CD4-positive, alpha-beta T cell (primary cell): ENCODE measurements at regions not wholly inside any gene's neighbourhood (a gene's known extent, or its start where the extent isn't known, plus 50 kb on each side); places are given as distances from the start of the nearest gene placed in this dataset.

Experiments used
- ATAC-seq: fragments of 200-7000 bp; cut with Tn5 transposase; one replicate; pipeline ENCODE4 v1.10.0; 2022; ENCODE audit warnings: mild to moderate bottlenecking; ENCODE audit not compliant: poor library complexity
- CTCF ChIA-PET: fragments of 350-600 bp; sonication (Branson Sonifier 250); formaldehyde crosslinking; loops from one replicate; lab custom pipeline; 2021; ENCODE audit warnings: antibody characterized with exemption, inconsistent platforms; lab: Charles Lee
- POLR2A ChIA-PET: fragments of 350-600 bp; sonication (Branson Sonifier 250); formaldehyde crosslinking; loops from one replicate; lab custom pipeline; 2021; ENCODE audit warnings: antibody characterized with exemption, inconsistent platforms; lab: Charles Lee
- DNase-seq, 14 experiments: peaks; one replicate each; pipeline ENCODE4 v3.0.0-alpha.2; 2013 to 2020; ENCODE audit warnings: mixed read lengths in 2 of 14
- H3K27ac ChIP-seq, 2 donors: one replicate each; pipeline versions ENCODE4 v1.5.1 to v1.7.0; 2013; ENCODE audit warnings: low read length in 2 of 2, low read depth in 1 of 2, mild to moderate bottlenecking in 1 of 2
- H3K27me3 ChIP-seq, 2 experiments: 1 replicate in 1 of 2; 2 replicates in 1 of 2; pipeline versions ENCODE4 v1.6.1 to v1.7.0; 2013; ENCODE audit warnings: low read length in 2 of 2, control low read depth in 1 of 2, mild to moderate bottlenecking in 1 of 2, moderate library complexity in 1 of 2; ENCODE audit not compliant: insufficient read depth in 2 of 2, control insufficient read depth in 1 of 2
- H3K36me3 ChIP-seq: one replicate; pipeline ENCODE4 v1.6.1; 2013; ENCODE audit warnings: low read length, control low read depth; ENCODE audit not compliant: insufficient read depth
- H3K4me1 ChIP-seq: one replicate; pipeline ENCODE4 v1.6.1; 2013; ENCODE audit warnings: low read length, control low read depth; ENCODE audit not compliant: insufficient read depth
- H3K4me3 ChIP-seq: one replicate; pipeline ENCODE4 v1.5.1; 2013; ENCODE audit warnings: mild to moderate bottlenecking, low read length, moderate library complexity
- H3K9me3 ChIP-seq, 2 experiments: 1 replicate in 1 of 2; 2 replicates in 1 of 2; pipeline versions ENCODE4 v1.6.1 to v1.7.0; 2013; ENCODE audit warnings: low read length in 2 of 2, mild to moderate bottlenecking in 2 of 2, control low read depth in 1 of 2, moderate library complexity in 1 of 2; ENCODE audit not compliant: control insufficient read depth in 1 of 2, insufficient read depth in 1 of 2
- H3K27ac Mint-ChIP-seq: one replicate; pipeline ENCODE4 v1.8.0; 2020; ENCODE audit warnings: mixed read lengths
- H3K27me3 Mint-ChIP-seq: one replicate; pipeline ENCODE4 v1.8.0; 2021; ENCODE audit warnings: mixed read lengths
- H3K36me3 Mint-ChIP-seq: one replicate; pipeline ENCODE4 v1.8.0; 2021; ENCODE audit warnings: low read depth, mixed read lengths
- H3K4me1 Mint-ChIP-seq: one replicate; pipeline ENCODE4 v1.8.0; 2021; ENCODE audit warnings: low read depth, mixed read lengths
- H3K4me3 Mint-ChIP-seq: one replicate; pipeline ENCODE4 v1.8.0; 2020; ENCODE audit warnings: mild to moderate bottlenecking, mixed read lengths
- H3K9me3 Mint-ChIP-seq: one replicate; pipeline ENCODE4 v1.8.0; 2020; ENCODE audit warnings: mixed read lengths
- intact Hi-C, 2 experiments: fragments of 100-400 bp; cut with DNase I in 1 of 2; cut with micrococcal nuclease in 1 of 2; formaldehyde crosslinking; loops; one replicate each; pipeline versions ENCODE4 v1.15.1 to v1.9.0; 2023 to 2025; cut with DNase I, micrococcal nuclease
- TF ChIP-seq, protein P1 (sequence below): fragments of 200-600 bp; IDR thresholded peaks from one replicate; pipeline ENCODE4 v1.8.0; 2022; ENCODE audit warnings: antibody characterized with exemption, mild to moderate bottlenecking

DNA sequence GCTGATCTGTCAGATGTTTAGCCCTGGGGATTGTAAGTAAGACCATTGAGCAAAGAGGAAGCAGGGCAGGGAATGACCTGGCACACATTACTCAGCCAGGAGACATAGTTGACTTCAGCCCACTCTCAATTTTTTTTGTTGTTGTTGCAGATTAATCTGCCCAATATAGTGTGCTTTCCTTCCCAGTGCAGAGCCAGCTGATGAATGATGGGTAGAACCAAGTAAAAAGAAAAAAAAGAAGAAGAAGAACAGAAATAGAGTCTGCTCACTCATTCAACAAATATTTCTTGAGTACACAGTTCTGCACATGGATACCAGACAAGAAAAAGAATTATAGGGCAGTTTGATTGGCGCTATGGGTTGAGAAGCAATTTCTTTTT, 292.7 kb downstream of the ETS1 start:
- H3K4me3 ChIP-seq: no peak overlapping the region
- peaks cover 0 to 4% of the 10 kb centered on the region in 2 experiments for H3K9me3 ChIP-seq
- H3K27me3 Mint-ChIP-seq: no peaks in the 10 kb centered on the region
- no peak overlapping the region for H3K4me3 Mint-ChIP-seq
- H3K36me3 Mint-ChIP-seq: peaks cover 25% of the 10 kb centered on the region
- H3K36me3 ChIP-seq: no peaks in the 10 kb centered on the region
- CTCF ChIA-PET: interaction anchor here (0.7 kb wide), 1 partner anchor 186 kb away, joined by 3 read pairs; no protein-coding TSS in a partner anchor
- no peak for DNase-seq
- no peaks in the 10 kb centered on the region for H3K27me3 ChIP-seq
- ATAC-seq: no peak
- peaks cover 98% of the 10 kb centered on the region for H3K4me1 Mint-ChIP-seq
- H3K27ac ChIP-seq: no peak overlapping the region
- intact Hi-C loops: loop anchor here (5.0 kb wide), 4 partner anchors 33 to 463 kb away; no protein-coding TSS in a partner anchor
- peaks cover 4% of the 10 kb centered on the region for H3K9me3 Mint-ChIP-seq
- H3K4me1 ChIP-seq: peaks cover 93% of the 10 kb centered on the region
- POLR2A ChIA-PET: interaction anchor here (1.1 to 11.8 kb wide), 5 partner anchors 10 to 212 kb away, joined by 3 to 129 read pairs (median 5); no protein-coding TSS in a partner anchor
- TF ChIP-seq, protein P1, sequence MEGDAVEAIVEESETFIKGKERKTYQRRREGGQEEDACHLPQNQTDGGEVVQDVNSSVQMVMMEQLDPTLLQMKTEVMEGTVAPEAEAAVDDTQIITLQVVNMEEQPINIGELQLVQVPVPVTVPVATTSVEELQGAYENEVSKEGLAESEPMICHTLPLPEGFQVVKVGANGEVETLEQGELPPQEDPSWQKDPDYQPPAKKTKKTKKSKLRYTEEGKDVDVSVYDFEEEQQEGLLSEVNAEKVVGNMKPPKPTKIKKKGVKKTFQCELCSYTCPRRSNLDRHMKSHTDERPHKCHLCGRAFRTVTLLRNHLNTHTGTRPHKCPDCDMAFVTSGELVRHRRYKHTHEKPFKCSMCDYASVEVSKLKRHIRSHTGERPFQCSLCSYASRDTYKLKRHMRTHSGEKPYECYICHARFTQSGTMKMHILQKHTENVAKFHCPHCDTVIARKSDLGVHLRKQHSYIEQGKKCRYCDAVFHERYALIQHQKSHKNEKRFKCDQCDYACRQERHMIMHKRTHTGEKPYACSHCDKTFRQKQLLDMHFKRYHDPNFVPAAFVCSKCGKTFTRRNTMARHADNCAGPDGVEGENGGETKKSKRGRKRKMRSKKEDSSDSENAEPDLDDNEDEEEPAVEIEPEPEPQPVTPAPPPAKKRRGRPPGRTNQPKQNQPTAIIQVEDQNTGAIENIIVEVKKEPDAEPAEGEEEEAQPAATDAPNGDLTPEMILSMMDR: no peak
- peak overlapping the region; percentile 100 for H3K27ac Mint-ChIP-seq

DNA sequence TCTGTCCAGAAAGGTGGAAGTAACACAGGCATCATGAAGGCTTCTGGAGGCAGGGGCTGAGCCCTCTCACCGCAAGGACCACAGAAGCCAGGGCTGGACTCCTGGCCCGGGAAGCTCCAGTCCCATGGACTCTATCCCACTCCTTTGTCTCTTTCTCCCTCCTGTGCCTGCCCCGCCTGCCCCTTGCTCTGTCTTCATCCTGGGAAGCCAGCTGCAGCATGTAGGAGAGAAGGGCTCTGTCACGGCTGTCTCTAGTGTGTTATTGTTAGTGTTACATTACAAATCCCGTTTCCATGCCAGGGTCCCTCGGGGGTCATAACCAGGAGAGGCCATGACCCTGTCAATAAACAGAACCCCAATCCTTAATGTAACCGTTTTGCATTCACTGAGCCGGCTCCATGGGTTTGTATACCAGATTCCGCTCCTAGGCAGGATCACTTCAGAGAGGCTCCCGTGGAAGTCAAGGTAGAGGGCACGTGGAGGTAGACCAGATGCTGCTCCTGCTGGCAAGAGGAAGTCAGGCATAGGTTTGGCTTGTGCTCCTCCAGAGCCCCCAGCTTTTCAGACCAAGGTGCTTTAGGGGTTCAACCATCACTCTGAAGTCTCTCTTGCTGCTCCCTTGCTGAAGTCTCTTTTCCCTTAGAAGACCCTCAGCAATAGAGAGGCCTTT, 293.2 kb downstream of the ETS1 start:
- CTCF ChIA-PET: no interaction called here
- Histone ChIP-seq H3K27ac (peak overlapping the region in 1 of 2 donors; percentile 11), H3K4me3 (no peak overlapping the region), H3K4me1 (peaks cover 91% of the 10 kb centered on the region), H3K36me3 (no peaks in the 10 kb centered on the region), H3K27me3 (no peaks in the 10 kb centered on the region), H3K9me3 (peaks cover 0 to 4% of the 10 kb centered on the region in 2 experiments)
- POLR2A ChIA-PET: interaction anchor here (1.5 to 11.8 kb wide), 4 partner anchors 7 to 212 kb away, joined by 5 to 212 read pairs (median 107); no protein-coding TSS in a partner anchor
- Mint-ChIP-seq H3K4me1 (peaks cover 98% of the 10 kb centered on the region), H3K27ac (peak overlapping the region; percentile 100), H3K27me3 (no peaks in the 10 kb centered on the region), H3K9me3 (peaks cover 4% of the 10 kb centered on the region), H3K36me3 (peaks cover 25% of the 10 kb centered on the region), H3K4me3 (peak overlapping the region; percentile 21)
- TF ChIP-seq, protein P1: no peak
- no peak for DNase-seq
- no peak for ATAC-seq
- intact Hi-C loops: loop anchor here (5.0 kb wide), 4 partner anchors 33 to 463 kb away; no protein-coding TSS in a partner anchor

- intact Hi-C loops: loop anchor here (2.0 to 5.0 kb wide), 7 partner anchors 35 to 465 kb away; no protein-coding TSS in a partner anchor
- H3K9me3 Mint-ChIP-seq: peaks cover 4% of the 10 kb centered on the region
- Histone ChIP-seq H3K27me3 (no peaks in the 10 kb centered on the region), H3K27ac (peak overlapping the region; percentile 87 to 95), H3K4me1 (peaks cover 79% of the 10 kb centered on the region), H3K36me3 (no peaks in the 10 kb centered on the region), H3K9me3 (peaks cover 0 to 4% of the 10 kb centered on the region in 2 experiments), H3K4me3 (peak overlapping the region; percentile 50)
- H3K4me1 Mint-ChIP-seq: peaks cover 98% of the 10 kb centered on the region
- ATAC-seq (peak; percentile 64), DNase-seq (peak in 13 of 14 experiments; percentile 56 to 80 (median 69))
- peak overlapping the region; percentile 100 for H3K27ac Mint-ChIP-seq
- ChIA-PET POLR2A (interaction anchor here (1.0 to 11.8 kb wide), 15 partner anchors 9 to 338 kb away, joined by 3 to 212 read pairs (median 20); no protein-coding TSS in a partner anchor), CTCF (interaction anchor here (0.9 to 4.7 kb wide), 5 partner anchors 9 to 466 kb away, joined by 3 to 51 read pairs (median 5); no protein-coding TSS in a partner anchor)
- H3K4me3 Mint-ChIP-seq: peak overlapping the region; percentile 90
- no peaks in the 10 kb centered on the region for H3K27me3 Mint-ChIP-seq
- H3K36me3 Mint-ChIP-seq: peaks cover 25% of the 10 kb centered on the region
- TF ChIP-seq, protein P1: no peak
These were observed 295.5 kb downstream of the ETS1 start for GRCh38 chr11:128291835-128292234.
